MCF 10A (cell line): ENCODE measurements at regions not wholly inside any gene's neighbourhood (a gene's known extent, or its start where the extent isn't known, plus 50 kb on each side); places are given as distances from the start of the nearest gene placed in this dataset.

Source experiments
- BruUV-seq: library from RNA; stranded (reverse); fragments of 400-500 nt; replicated peaks from 2 replicates; lab custom pipeline; 2021; lab: Mats Ljungman, UMichigan
- CTCF ChIA-PET: fragments of 300-600 bp; sonication (Branson Sonifier 250); formaldehyde crosslinking; extraction: SDS; loops from one replicate; lab custom pipeline; 2021; ENCODE audit warnings: antibody characterized with exemption, inconsistent platforms; lab: Yijun Ruan, JAX
- POLR2A ChIA-PET: fragments of 300-600, 350-650 bp; sonication (Branson Sonifier 250); formaldehyde crosslinking; extraction: SDS; loops from one replicate; lab custom pipeline; 2020; ENCODE audit warnings: antibody characterized with exemption, inconsistent platforms; lab: Yijun Ruan, JAX
- DNase-seq: peaks from one replicate; pipeline ENCODE4 v3.0.0-alpha.2; 2018; ENCODE audit not compliant: unreplicated experiment
- H3K27ac Mint-ChIP-seq: one replicate; pipeline ENCODE4 v1.8.0; 2022; ENCODE audit warnings: mild to moderate bottlenecking, low read depth, mixed read lengths; ENCODE audit not compliant: unreplicated experiment
- H3K27me3 Mint-ChIP-seq: one replicate; pipeline ENCODE4 v1.8.0; 2022; ENCODE audit warnings: mixed read lengths; ENCODE audit not compliant: insufficient read depth, unreplicated experiment
- H3K36me3 Mint-ChIP-seq: one replicate; pipeline ENCODE4 v1.8.0; 2022; ENCODE audit warnings: mild to moderate bottlenecking, moderate library complexity, mixed read lengths; ENCODE audit not compliant: insufficient read depth, unreplicated experiment
- H3K4me1 Mint-ChIP-seq: one replicate; pipeline ENCODE4 v1.8.0; 2022; ENCODE audit warnings: mixed read lengths; ENCODE audit not compliant: insufficient read depth, unreplicated experiment
- H3K4me3 Mint-ChIP-seq: one replicate; pipeline ENCODE4 v1.8.0; 2022; ENCODE audit warnings: mild to moderate bottlenecking, moderate library complexity, mixed read lengths; ENCODE audit not compliant: unreplicated experiment
- H3K9me3 Mint-ChIP-seq: one replicate; pipeline ENCODE4 v1.8.0; 2022; ENCODE audit warnings: mixed read lengths; ENCODE audit not compliant: unreplicated experiment
- intact Hi-C: fragments of 100-400 bp; cut with micrococcal nuclease; formaldehyde crosslinking; loops from 2 replicates; pipeline ENCODE4 v1.14.1; 2022
- TF ChIP-seq, protein P1 (sequence below): fragments of 200-600 bp; IDR thresholded peaks from one replicate; pipeline ENCODE4 v1.8.0; 2022; ENCODE audit warnings: antibody characterized with exemption, mild to moderate bottlenecking; ENCODE audit not compliant: unreplicated experiment

DNA sequence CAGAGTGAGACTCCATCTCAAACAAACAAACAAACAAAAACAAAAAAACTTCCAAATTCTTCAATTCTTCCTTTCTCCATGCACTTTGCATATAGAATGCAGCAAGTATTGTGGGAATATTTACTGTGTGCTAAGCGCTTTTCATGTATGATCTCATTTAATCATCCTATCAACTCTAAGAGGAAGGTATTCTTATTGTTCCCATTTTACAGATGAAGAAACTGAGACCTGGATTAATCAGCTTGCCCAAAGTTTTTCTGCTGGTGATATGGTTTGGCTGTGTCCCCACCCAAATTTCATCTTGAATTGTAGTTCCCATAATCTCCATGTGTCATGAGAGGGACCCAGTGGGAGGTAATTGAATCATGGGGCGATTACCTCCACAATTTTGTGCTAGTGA, 56.6 kb upstream of the KCNG1 start:
- CTCF ChIA-PET: interaction anchor here (0.7 kb wide), 2 partner anchors 55 to 227 kb away, joined by 3 read pairs; no protein-coding TSS in a partner anchor
- DNase-seq: no peak
- Mint-ChIP-seq H3K4me3 (no peak overlapping the region), H3K4me1 (no peaks in the 10 kb centered on the region), H3K27ac (no peak overlapping the region), H3K9me3 (no peaks in the 10 kb centered on the region), H3K36me3 (no peaks in the 10 kb centered on the region), H3K27me3 (peaks cover 66% of the 10 kb centered on the region)
- TF ChIP-seq, protein P1, sequence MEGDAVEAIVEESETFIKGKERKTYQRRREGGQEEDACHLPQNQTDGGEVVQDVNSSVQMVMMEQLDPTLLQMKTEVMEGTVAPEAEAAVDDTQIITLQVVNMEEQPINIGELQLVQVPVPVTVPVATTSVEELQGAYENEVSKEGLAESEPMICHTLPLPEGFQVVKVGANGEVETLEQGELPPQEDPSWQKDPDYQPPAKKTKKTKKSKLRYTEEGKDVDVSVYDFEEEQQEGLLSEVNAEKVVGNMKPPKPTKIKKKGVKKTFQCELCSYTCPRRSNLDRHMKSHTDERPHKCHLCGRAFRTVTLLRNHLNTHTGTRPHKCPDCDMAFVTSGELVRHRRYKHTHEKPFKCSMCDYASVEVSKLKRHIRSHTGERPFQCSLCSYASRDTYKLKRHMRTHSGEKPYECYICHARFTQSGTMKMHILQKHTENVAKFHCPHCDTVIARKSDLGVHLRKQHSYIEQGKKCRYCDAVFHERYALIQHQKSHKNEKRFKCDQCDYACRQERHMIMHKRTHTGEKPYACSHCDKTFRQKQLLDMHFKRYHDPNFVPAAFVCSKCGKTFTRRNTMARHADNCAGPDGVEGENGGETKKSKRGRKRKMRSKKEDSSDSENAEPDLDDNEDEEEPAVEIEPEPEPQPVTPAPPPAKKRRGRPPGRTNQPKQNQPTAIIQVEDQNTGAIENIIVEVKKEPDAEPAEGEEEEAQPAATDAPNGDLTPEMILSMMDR: no peak
- BruUV-seq: no TSS peak
- intact Hi-C loops: no loop called here
- POLR2A ChIA-PET: interaction anchor here (0.6 kb wide), 1 partner anchor 150 kb away, joined by 3 read pairs; no protein-coding TSS in a partner anchor

DNA sequence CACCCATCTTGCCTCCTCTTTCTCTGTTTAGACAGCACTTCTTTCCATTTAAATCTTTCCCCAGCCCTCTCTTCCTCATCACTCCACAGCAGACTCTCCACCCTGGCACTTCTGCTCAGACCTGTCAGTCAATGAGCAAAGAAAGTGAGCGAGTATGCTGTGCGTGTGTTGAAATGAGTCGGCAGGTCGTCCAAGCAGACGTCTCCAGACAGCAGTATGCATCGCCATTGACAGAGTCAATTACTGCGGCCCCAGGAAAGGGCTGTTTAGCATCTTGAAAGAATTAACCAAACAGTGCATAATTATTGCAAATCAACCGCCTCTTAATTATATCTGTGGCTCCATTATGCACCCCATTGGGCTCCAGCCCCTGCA, 54.8 kb upstream of the KCNG1 start:
- H3K4me1 Mint-ChIP-seq: no peaks in the 10 kb centered on the region
- peaks cover 62% of the 10 kb centered on the region for H3K27me3 Mint-ChIP-seq
- CTCF ChIA-PET: interaction anchor here (0.7 to 1.4 kb wide), 2 partner anchors 10 to 90 kb away, joined by 3 to 4 read pairs; no protein-coding TSS in a partner anchor
- intact Hi-C loops: no loop called here
- POLR2A ChIA-PET: no interaction called here
- no TSS peak for BruUV-seq
- H3K36me3 Mint-ChIP-seq: no peaks in the 10 kb centered on the region
- DNase-seq: no peak
- no peak overlapping the region for H3K27ac Mint-ChIP-seq
- TF ChIP-seq, protein P1: no peak
- no peaks in the 10 kb centered on the region for H3K9me3 Mint-ChIP-seq
- H3K4me3 Mint-ChIP-seq: no peak overlapping the region

- no peaks in the 10 kb centered on the region for H3K36me3 Mint-ChIP-seq
- intact Hi-C loops: no loop called here
- CTCF ChIA-PET: interaction anchor here (0.6 to 1.4 kb wide), 2 partner anchors 83 to 89 kb away, joined by 3 to 4 read pairs; no protein-coding TSS in a partner anchor
- no peaks in the 10 kb centered on the region for H3K9me3 Mint-ChIP-seq
- TF ChIP-seq, protein P1: no peak
- H3K27ac Mint-ChIP-seq: no peak overlapping the region
- DNase-seq: no peak
- peaks cover 65% of the 10 kb centered on the region for H3K27me3 Mint-ChIP-seq
- BruUV-seq: no TSS peak
- no peak overlapping the region for H3K4me3 Mint-ChIP-seq
- POLR2A ChIA-PET: no interaction called here
- no peaks in the 10 kb centered on the region for H3K4me1 Mint-ChIP-seq
These were observed 54.1 kb upstream of the KCNG1 start for GRCh38 chr20:51076786-51077685.

DNA sequence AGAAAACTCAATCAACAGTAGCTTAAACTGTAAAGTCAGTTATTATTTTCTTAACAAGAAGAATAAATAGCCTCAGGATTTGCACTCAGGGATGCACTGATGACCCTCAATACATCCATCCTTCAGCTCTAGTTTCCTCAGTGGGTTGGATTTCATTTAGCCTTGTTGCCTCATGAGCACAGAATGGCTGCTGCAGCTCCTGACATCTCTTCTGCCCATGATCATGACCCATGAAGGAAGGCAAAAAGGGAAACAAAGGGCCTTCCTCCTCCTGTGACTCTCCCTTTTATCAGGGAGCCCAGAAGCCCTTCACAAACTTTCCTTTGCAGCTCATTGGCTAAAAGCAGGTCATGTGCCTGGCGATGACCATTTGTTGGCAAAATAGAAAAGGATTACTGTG, 51.2 kb upstream of the KCNG1 start:
- CTCF ChIA-PET: no interaction called here
- no peaks in the 10 kb centered on the region for H3K4me1 Mint-ChIP-seq
- no TSS peak for BruUV-seq
- POLR2A ChIA-PET: no interaction called here
- TF ChIP-seq, protein P1: no peak
- H3K27ac Mint-ChIP-seq: no peak overlapping the region
- H3K36me3 Mint-ChIP-seq: no peaks in the 10 kb centered on the region
- H3K9me3 Mint-ChIP-seq: no peaks in the 10 kb centered on the region
- intact Hi-C loops: no loop called here
- peaks cover 58% of the 10 kb centered on the region for H3K27me3 Mint-ChIP-seq
- H3K4me3 Mint-ChIP-seq: no peak overlapping the region
- DNase-seq: no peak
